PFSK-1 (cell line): ENCODE measurements at regions not wholly inside any gene's neighbourhood (a gene's known extent, or its start where the extent isn't known, plus 50 kb on each side); places are given as distances from the start of the nearest gene placed in this dataset.

ENCODE experiments used
- FOXP2 ChIP-seq: optimal IDR thresholded peaks from 2 replicates; pipeline ENCODE3; 2011; ENCODE audit warnings: borderline replicate concordance, control low read depth, inconsistent platforms; ENCODE audit not compliant: insufficient read depth; ENCODE audit errors: extremely low read length, extremely low read depth
- POLR2AphosphoS5 ChIP-seq: IDR thresholded peaks from 2 replicates; pipeline ENCODE4 v1.6.1; 2012; ENCODE audit warnings: low read depth, mild to moderate bottlenecking, control low read depth, low read length, moderate library complexity
- SIN3A ChIP-seq: IDR thresholded peaks from 2 replicates; pipeline ENCODE4 v1.6.1; 2012; ENCODE audit warnings: mild to moderate bottlenecking, low read length, moderate library complexity, borderline replicate concordance; ENCODE audit not compliant: insufficient read depth
- TAF1 ChIP-seq: IDR thresholded peaks from 2 replicates; pipeline ENCODE4 v1.6.1; 2012; ENCODE audit warnings: low read length, control low read depth, borderline replicate concordance; ENCODE audit not compliant: insufficient read depth
- TF ChIP-seq, protein P1 (sequence below), 2 experiments: IDR thresholded peaks; 2 replicates each; pipeline versions ENCODE4 v1.6.1 to v1.8.0; 2011 to 2012; ENCODE audit warnings: low read depth in 2 of 2, low read length in 2 of 2, control low read depth in 1 of 2, inconsistent platforms in 1 of 2, mild to moderate bottlenecking in 1 of 2, moderate library complexity in 1 of 2; ENCODE audit not compliant: insufficient read depth in 1 of 2

GRCh38 chr5:82403026-82403425 lies 124.9 kb upstream of the RPS23 start:
- TF ChIP-seq, protein P1, sequence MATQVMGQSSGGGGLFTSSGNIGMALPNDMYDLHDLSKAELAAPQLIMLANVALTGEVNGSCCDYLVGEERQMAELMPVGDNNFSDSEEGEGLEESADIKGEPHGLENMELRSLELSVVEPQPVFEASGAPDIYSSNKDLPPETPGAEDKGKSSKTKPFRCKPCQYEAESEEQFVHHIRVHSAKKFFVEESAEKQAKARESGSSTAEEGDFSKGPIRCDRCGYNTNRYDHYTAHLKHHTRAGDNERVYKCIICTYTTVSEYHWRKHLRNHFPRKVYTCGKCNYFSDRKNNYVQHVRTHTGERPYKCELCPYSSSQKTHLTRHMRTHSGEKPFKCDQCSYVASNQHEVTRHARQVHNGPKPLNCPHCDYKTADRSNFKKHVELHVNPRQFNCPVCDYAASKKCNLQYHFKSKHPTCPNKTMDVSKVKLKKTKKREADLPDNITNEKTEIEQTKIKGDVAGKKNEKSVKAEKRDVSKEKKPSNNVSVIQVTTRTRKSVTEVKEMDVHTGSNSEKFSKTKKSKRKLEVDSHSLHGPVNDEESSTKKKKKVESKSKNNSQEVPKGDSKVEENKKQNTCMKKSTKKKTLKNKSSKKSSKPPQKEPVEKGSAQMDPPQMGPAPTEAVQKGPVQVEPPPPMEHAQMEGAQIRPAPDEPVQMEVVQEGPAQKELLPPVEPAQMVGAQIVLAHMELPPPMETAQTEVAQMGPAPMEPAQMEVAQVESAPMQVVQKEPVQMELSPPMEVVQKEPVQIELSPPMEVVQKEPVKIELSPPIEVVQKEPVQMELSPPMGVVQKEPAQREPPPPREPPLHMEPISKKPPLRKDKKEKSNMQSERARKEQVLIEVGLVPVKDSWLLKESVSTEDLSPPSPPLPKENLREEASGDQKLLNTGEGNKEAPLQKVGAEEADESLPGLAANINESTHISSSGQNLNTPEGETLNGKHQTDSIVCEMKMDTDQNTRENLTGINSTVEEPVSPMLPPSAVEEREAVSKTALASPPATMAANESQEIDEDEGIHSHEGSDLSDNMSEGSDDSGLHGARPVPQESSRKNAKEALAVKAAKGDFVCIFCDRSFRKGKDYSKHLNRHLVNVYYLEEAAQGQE (IDR thresholded peaks at IDR 0.05; ENCODE audit: insufficient read depth in 1 of 2, low read depth in 2 of 2, low read length in 2 of 2): no peak
- TF ChIP-seq SIN3A (no peak), POLR2AphosphoS5 (no peak), TAF1 (no peak), FOXP2 (no peak)

- TF ChIP-seq FOXP2 (no peak), POLR2AphosphoS5 (no peak), TAF1 (no peak), SIN3A (no peak)
- TF ChIP-seq, protein P1 (IDR thresholded peaks at IDR 0.05; ENCODE audit: insufficient read depth in 1 of 2, low read depth in 2 of 2, low read length in 2 of 2): no peak
These were observed 121.0 kb upstream of the RPS23 start for GRCh38 chr5:82399111-82399510.

DNA sequence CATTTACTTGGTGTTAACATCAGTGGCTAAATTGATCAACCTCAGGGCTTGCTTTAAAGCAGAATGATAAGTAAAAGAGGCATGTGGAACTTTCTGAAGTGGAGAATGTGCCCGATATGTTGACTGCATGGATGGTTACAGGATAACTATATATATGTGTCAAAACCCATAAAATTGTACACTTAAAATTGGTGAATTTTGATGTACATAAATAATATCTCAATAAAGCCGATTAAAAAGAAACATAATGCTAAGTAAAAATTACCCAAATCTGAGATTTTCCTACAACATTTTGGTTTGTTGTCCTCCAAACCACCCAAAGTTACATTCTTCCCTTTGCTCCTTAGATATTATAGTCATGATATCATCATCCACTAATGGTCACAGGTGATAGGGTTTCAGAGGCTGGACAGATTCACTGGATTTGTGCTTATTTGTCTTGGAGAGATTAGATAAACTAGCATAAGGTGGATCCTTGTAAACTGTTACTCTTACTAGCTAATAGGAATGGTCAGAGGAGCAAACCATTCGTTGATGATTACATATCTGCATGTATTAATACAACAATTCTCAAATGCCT lies 119.7 kb upstream of the RPS23 start:
- no peak for TF ChIP-seq SIN3A
- no peak for TF ChIP-seq POLR2AphosphoS5
- TF ChIP-seq FOXP2: no peak
- no peak for TF ChIP-seq TAF1
- TF ChIP-seq, protein P1 (IDR thresholded peaks at IDR 0.05; ENCODE audit: insufficient read depth in 1 of 2, low read depth in 2 of 2, low read length in 2 of 2): no peak

DNA sequence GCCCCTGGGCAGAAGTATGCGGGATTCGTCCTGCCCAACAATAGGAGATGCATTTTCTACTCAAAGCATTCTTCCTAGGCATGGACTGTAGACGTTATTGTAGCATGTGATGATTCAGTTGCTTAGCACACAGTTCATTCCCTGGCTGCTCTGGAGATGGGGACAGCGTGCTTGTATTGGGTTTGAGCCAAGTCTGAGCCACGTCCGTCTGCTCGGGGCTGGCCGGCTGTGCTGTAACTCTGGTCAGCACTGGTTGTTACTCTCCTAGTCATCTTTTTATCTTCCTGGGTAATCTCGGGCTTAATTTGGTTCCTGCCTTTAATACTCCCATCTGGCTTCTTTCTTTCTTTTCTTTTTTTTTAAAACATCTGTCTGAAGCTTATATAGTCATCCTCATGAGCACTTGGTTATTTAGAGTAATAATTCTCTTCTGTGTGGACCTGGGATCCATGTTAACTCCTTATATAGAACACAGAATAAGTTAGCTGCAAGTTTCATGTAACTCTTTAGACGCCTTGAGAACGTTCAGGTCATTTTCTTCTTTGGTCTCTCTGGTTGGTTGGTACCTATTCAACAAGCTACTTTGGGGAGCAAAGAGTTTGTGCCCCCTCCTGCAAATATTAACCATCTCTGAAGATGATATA lies 118.8 kb upstream of the RPS23 start:
- TF ChIP-seq, protein P1 (IDR thresholded peaks at IDR 0.05; ENCODE audit: insufficient read depth in 1 of 2, low read depth in 2 of 2, low read length in 2 of 2): peak in 1 of 2 experiments; percentile 64; a peak in 1 of 4 replicates
- TF ChIP-seq POLR2AphosphoS5 (peak; percentile 22; the same call in 1 of the 2 replicates), FOXP2 (peak; percentile 78), TAF1 (no peak)
